ENCODE measurements at regions not wholly inside any gene's neighbourhood (a gene's known extent, or its start where the extent isn't known, plus 50 kb on each side); places are given as distances from the start of the nearest gene placed in this dataset.
A peak's percentile ranks its signal among the peaks of the same experiment; 100 is the strongest.
"Not testable (repeated sequence)": the region's sequence is repeated elsewhere in the genome, so short reads cannot be mapped to it uniquely, and the experiment has no call there.

DNA sequence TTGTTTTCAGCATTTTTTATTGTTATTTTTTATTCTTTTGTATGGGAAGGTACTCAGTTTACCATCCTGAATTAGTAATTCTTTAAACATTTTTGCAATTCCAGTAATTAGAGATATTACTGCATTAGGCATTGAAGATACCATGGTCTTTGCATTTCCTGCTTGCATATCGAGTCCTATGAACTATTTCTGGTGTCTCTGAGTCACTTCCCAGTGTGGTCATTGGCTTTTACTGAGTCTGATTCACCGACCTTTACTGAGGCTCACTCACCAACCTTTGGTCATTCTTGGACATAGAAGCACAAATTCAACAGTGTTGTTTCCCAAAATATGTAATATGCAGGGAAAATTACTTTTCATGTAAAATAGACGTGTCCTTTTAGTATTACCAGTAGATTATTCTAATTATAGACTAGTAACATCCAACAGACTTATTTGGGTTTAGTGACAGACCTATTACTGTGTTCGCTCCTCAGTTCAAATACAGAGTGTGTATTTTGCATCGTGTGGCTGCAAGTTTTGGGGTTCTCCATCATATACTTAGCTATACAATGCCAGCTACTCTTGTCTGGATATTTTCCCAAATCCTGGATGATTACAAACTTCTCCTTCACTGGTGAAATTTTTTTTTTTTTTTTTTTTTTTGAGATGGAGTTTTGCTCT is 180.7 kb upstream of the PRSS1 start:
- DNase-seq (ENCODE audit: low read depth in 2 of 2): peak; percentile 50 to 86

DNA sequence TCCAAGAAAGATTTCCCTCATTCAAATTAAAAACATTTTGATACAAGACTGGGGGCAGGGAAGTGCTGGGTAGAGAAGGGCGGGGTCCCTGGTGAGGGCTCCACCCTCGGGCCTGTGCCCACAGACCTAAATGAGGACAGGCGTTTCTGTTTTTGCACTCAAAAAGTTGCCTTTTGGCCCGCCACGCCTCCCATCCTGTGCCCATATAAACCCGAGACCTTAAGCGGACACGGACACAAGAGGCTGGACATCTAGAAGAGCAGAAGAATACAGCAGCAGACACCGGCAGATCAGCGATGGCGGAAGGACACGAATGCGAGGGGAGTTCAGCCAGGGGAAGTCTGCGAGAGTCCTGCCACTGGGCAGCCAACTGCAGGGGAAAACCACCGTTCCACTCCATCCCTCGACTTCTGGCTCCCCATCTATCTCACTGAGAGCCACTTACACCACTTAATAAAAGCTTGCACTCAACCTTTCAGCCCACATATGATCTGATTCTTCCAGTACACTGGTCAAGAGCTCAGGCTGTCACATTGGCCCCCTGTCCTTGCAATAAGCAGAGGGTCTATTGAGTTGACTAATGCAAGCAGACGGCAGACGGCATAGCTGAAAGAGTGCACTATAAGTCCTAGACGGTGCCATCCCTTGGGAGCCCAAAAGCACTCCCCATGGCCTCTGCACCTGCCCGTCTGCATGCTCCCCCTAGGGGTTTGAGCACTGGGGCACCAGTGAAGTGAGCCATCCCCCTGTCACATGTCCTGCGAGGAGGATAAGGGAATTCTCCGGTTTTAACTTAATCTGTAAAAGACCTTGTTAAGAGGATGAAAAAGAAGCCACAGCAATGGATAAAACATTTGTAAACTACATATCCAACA is 181.8 kb upstream of the PRSS1 start:
- DNase-seq (ENCODE audit: low read depth in 2 of 2): no peak

DNA sequence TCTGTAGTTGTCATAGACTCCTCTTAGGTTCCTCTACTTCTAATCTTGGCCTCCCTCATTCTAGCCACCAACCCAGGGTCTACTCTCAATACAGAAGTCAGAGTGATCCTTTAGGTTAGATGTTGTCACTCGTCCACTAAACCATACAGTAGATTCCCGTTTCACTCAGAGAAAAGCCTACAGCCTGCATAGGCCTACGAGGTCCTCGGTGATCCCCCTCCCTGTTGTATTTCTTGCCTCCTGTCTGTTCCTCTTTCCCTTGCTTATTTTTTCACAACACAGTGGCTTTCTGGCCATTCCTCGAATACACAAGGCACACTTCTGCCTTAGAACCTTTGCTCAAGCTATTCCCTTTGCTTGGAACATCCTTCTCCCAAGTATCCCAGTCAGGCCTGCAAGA is 183.0 kb upstream of the PRSS1 start:
- no peak for DNase-seq (ENCODE audit: low read depth in 2 of 2)

DNA sequence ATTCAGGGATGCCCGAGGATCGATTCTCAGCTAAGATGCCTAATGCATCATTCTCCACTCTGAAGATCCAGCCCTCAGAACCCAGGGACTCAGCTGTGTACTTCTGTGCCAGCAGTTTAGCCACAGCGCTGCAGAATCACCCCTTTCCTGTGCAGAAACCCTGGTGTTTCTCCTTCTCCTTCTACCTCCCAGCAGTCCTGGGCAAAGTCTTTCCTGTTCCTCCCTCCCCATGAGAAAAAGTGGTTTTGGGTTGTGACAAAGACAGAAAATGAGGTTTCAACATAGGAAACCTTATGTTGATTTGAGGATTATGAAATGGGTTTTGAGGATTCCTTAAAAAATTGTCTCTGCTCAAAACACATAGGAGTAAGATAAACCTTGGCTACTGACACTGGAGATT is 185.1 kb upstream of the PRSS1 start:
- not testable (repeated sequence) for DNase-seq (ENCODE audit: low read depth in 2 of 2)

DNA sequence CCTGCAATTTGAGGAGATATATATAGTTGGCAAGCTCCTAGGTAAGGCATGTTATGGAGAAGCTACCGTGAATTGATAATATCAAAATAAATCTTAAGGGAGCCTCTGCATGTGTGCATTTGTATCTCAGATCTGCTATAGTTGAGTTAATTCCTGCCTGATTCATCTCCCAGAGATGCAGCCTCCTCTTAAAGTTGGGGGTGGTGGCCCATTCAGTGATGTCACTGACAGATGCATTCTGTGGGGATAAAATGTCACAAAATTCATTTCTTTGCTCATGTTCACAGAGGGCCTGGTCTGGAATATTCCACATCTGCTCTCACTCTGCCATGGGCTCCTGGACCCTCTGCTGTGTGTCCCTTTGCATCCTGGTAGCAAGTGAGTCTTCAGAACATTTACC is 185.8 kb upstream of the PRSS1 start:
- no peak for DNase-seq (ENCODE audit: low read depth in 2 of 2)

DNA sequence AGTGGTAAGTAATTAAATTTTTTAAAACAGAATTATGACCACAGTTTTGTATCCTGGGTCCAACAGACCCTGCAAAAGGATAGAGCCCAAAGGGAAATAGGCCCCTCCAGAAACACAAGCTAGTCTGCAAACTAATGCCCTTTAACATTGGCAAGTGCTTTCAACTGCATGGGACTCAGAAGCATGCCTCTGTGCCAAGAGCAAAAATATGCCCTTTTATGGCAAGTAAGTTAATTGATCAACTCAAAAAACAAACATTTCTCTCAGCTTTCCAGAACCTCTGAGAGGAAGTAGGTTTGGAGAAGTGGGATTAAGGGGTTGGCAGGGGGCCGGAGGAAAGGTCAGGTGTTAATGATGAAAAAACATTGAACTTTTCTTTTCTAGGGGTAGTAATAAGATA is 186.6 kb upstream of the PRSS1 start:
- DNase-seq (ENCODE audit: low read depth in 2 of 2): no peak

DNA sequence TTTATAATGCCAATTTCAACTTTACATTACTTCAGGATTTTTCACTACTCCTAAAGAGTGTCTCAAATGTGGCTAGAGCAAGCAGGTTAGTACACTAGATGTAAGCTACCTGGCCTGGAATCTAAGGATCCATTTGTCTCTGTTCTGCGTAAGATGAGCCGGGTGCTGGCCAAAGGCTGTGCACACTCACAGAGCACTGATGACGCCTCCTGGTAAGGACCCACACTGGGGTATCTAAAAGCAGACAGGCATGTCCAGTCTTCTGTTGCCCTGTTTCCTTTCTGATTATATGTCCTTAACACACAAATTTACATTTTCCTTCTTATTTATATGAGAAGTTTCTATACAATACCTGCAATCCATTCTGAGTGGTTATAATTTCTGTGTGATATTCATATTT is 187.9 kb upstream of the PRSS1 start:
- DNase-seq (ENCODE audit: low read depth in 2 of 2): not testable (repeated sequence)

DNA sequence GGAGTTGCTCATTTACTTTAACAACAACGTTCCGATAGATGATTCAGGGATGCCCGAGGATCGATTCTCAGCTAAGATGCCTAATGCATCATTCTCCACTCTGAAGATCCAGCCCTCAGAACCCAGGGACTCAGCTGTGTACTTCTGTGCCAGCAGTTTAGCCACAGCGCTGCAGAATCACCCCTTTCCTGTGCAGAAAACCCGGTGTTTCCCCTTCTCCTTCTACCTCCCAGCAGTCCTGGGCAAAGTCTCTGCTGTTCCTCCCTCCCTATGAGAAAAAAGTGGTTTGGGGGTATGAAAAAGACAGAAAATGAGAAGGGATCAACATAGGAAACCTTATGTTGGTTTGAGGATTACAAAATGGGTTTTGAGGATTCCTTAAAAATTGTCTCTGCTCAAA is 188.5 kb upstream of the PRSS1 start:
- DNase-seq (ENCODE audit: low read depth in 2 of 2): not testable (repeated sequence)

DNA sequence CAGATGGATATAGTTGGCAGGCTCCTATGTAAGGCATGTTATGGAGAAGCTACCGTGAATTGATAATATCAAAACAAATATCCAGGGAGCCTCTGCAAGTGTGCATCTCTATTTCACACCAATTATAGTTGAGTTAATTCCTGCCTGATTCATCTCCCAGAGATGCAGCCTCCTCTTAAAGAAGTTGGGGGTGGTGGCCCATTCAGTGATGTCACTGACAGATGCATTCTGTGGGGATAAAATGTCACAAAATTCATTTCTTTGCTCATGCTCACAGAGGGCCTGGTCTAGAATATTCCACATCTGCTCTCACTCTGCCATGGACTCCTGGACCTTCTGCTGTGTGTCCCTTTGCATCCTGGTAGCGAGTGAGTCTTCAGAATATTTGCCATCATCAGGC is 189.1 kb upstream of the PRSS1 start:
- no peak for DNase-seq (ENCODE audit: low read depth in 2 of 2)

DNA sequence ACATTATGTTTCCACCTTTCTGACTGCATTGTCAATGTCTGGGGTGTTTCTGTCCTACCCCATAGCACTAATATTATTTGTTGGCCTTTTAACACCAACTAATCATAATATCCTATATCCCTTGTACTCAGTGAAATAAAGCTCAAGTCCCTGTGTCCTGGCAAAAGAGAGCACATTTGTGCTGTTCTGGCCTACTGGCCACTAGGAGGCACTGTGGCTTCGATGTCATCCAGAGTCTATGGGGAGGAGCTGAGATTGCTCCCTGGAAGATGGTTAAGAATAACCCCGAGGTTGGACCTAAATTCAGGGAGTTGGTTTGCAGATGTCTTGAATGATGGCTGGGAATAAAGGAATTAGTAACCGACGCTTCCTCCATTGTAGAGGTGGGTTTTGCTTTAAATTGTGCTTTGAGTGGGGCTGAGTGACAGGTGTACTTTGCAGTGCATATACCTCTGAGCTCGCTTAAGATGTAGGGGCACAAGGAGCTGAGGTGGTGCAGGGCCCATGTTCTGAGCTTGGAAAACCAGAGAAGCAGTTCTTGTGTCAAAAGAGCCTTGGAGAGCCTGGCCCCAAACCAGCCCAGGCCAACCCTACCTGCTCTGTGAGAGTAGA is 191.2 kb upstream of the PRSS1 start:
- DNase-seq (ENCODE audit: low read depth in 2 of 2): peak; percentile 5 to 55

DNA sequence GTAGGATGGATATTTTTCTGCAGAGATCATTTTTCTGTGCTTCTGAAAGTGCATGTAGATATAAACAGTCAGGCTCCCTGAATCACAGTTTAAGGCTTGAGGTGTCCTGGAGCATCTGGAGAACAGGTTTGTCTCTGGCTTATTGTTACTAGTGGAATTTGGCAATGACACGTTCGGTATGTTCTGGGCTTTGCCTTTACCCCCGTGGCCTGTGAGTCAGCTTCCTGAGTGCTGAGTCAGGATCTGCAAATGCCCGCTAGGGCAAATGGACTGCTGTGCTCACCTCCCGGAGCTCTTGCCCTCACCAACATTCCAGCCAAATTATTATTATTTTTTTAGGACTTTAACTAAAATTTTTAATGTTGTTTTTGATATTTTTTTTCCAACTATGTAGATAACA is 192.5 kb upstream of the PRSS1 start:
- DNase-seq (ENCODE audit: low read depth in 2 of 2): peak; percentile 79 to 92

DNA sequence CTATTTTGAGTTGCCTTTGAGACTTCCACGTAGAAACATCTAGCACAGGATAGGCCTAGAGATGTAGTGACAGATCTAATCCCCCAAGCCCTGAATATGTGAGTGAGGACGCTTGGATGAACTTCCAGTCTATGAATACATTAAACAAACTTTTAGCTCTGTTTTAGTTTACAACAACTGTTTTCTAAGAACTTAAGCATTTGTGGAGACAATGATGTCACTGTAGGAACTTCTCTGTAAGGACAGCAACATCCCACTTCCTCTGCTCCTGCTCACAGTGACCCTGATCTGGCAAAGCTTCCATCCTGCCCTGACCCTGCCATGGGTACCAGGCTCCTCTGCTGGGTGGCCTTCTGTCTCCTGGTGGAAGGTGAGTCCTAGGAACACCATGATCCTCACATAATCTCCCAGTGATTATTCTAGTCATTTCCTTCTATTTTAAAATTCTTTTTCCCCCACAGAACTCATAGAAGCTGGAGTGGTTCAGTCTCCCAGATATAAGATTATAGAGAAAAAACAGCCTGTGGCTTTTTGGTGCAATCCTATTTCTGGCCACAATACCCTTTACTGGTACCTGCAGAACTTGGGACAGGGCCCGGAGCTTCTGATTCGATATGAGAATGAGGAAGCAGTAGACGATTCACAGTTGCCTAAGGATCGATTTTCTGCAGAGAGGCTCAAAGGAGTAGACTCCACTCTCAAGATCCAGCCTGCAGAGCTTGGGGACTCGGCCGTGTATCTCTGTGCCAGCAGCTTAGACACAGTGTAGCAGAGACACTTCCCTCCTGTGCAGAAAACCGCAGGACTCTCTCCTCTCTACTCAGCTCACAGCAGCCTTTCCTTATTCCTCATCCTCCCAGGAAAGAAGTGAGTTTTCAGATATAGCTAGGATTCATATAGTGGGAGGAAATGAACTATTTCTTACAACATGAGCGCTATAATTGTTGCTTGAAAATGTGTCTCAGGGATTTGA is 194.4 kb upstream of the PRSS1 start:
- DNase-seq (ENCODE audit: low read depth in 2 of 2): peak in 1 of 2 donors; percentile 23

DNA sequence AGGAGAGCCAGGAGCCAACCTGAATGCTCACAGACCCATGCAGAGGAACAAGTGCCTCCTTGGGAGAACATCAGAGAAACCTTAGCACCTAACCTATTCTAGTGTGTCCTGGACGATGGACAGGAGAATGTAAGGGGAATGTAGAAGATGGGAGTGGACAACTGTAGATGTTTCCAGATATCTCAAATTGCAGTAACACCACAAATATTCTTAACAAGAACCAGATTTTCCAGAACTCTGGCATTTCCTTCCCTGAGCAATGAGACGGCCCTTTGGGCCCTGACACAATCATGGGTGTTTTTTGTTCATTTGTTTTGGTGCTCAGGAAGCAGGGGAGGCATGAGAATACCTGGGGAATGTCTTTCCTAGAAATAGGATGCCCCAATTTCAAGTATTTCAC is 196.1 kb upstream of the PRSS1 start:
- DNase-seq (ENCODE audit: low read depth in 2 of 2): no peak

DNA sequence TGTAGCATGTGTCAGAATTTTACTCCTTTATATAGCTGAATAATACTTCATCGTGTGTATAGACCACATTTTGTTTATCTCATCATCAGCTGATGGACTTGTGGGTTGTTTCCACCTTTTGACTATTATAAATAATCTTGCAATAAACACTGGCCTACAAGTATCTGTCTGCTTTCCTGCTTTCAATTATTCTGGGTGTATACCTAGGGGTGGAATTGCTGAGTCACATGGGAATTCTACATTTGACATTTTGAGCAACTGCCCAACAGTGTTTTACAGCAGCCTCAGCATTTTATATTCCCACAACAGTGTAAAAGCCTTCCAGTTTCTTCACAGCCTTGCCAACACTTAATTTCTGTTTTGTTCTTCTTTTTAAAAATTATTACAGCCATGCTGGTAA is 200.3 kb upstream of the PRSS1 start:
- peak in 1 of 2 donors; percentile 3 for DNase-seq (ENCODE audit: low read depth in 2 of 2)

DNA sequence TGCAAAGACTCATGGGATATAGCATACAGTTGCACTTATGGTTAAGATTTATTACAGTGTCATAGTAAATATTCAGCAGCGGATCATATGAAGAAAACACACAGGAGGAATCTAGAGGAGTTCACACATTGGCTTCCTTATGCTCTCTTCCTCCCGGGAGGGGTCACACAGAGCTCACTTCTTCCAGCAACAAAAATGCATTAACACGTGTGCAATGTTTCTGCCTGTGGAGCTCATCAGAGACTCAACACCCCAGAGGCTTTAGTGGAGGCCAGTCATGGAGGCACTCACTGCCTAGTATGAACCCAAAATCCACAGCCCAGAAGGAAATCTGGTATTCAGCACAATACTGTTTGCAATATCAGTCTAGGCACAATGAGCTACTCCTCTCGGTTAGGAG is 202.8 kb upstream of the PRSS1 start:
- DNase-seq (ENCODE audit: low read depth in 2 of 2): no peak

DNA sequence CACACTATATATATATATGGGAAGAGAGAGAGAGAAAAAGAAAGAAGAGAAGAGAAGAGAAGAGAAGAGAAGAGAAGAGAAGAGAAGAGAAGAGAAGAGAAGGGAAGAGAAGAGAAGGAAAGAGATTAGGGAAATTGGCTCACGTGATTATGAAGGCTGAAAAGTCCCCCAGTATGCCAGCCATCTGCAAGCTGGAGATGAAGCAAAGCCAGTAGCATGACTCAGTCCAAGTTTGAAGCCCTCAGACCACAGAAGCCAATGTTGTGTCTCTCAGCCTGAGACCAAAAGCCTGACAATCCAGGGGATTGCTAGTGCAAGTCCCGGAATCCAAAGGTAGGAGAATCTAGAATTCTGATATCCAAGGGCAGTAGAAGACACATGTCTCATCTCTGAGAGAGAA is 206.3 kb upstream of the PRSS1 start:
- DNase-seq (ENCODE audit: low read depth in 2 of 2): no peak

DNA sequence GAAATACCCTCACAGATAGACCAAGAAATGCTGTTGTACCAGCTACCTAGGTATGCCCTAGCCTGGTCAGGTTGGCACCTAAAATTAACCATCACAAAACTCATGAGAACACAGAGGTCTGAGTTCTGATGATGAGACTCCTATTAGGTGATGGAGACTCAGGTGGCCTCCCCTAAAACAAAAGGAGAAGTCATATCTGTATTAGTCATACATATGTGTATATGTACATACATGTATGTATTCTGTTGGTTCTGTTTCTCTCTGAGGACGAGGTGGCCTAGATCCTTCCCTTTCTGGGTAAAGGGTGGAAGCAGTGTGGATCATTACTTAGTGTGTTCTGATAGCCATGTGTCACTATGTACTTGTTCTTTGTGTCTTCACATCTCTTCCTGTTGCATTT is 207.2 kb upstream of the PRSS1 start:
- DNase-seq (ENCODE audit: low read depth in 2 of 2): no peak

DNA sequence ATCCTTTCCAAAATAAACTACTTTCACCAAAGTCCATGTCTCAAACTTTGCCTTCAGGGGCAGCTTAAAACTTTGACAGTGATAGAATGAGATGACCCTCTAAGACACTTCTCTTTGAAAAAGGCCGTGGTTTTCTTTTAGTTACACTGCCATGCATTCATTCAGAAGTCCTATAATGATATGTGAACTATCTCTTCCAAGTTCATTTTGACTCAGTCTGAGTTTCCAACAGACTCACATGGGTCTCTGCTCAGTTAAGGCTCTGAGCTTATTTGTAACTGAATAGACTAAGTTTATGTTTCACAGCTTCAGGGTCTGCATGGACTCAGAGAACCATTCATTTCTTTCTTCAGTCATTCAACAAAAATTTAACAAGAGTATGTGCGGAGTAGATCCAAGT is 208.9 kb upstream of the PRSS1 start:
- no peak for DNase-seq (ENCODE audit: low read depth in 2 of 2)

DNA sequence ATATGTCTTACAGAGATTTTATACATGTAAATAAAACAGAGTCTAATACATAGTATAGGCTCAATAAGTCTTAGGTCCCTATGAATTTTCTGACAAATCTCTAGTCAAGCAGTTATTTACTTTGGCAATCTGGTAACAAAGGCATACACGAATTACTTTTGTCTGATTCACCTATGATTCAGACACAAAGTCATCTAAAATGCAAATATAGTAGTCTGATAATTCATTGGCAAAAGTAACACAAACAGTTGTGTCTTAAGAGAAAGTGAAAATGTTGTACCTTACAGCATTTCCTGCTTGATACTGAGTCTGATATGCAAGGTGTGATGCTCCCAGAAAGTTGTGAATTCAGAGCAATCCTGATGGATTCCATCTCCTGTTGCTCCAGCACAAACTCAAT is 209.4 kb upstream of the PRSS1 start:
- DNase-seq (ENCODE audit: low read depth in 2 of 2): peak in 1 of 2 donors; percentile 47

DNA sequence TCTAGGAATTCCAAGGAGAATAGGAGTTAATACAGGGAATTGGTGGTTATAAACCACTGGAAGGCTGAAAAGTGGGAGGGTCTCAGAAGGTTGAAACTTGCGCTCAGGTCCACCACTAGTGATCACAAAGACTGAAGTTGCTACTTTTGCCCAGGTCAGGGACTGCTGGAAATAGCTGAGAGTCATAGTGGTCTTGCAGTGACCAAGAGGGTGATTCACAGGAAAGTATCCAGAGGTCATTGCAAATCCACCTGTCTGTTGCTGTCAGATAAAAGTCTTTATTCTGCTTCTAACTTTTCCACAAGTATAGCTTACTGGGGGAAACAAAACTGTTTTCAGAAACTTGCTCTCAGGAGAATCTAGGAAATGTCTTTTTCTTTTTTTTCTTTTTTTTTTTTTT is 211.5 kb upstream of the PRSS1 start:
- no peak for DNase-seq (ENCODE audit: low read depth in 2 of 2)

DNA sequence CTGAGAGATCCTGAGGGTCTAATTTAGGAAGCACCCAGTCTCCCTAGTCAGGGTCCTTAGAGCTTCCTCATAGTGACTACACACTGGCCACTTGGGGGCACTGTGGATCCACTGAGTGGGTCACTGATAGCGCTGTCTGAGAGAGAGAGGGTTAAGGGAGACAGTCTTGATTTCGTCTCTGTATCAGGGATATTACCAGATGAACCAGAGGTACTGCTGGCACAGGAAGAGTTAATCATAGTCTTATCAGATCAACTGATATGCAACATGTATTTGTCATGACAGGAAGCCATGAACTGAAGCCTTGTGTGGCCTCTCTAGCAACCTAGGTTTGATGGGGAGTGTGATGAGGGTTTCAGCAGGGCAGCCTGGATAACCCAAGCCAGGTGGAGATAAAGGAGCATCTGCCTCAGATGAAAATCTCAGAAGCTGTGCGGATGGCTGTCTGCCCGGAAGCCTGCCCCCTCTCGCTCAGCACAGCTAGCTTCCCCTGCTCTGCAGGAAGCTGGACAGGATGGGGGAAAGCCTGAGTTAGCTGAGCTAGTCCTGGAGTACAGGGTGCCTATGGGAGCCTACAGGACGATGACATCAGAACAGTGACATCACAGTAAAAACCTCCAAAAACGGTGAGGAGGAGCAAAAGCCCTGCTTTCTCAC is 214.0 kb upstream of the PRSS1 start:
- peak; percentile 54 to 84 for DNase-seq (ENCODE audit: low read depth in 2 of 2)

Measured in dermis microvascular lymphatic vessel endothelial cell (primary cell).